HG02852 (cell line): ENCODE measurements at regions not wholly inside any gene's neighbourhood (a gene's known extent, or its start where the extent isn't known, plus 50 kb on each side); places are given as distances from the start of the nearest gene placed in this dataset.

Experiments used
- ATAC-seq: cut with Tn5 transposase; IDR thresholded peaks from one replicate; pipeline ENCODE4 v1.9.1; 2021; ENCODE audit warnings: mild to moderate bottlenecking, moderate library complexity; ENCODE audit not compliant: unreplicated experiment

DNA sequence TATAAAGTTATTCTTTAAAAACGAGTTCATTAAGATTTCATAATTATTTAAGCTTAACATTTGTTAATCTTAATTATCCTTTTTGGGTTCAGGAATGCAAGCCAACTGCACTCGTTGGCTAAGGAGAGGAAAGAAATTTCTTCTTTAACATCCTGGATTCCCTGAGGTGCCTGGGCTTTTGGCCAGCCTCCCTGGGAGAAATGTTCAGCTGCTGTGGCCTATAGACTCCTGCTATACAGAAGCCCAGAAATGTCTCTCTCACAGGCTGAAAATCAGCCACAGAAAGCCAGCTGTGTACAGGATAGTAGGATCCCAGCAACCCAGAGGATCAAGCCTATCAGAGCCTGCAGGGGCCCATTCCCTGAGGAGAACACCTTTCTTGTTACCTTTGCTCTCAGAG lies 430.3 kb downstream of the XIRP2 start:
- ATAC-seq = no peak

DNA sequence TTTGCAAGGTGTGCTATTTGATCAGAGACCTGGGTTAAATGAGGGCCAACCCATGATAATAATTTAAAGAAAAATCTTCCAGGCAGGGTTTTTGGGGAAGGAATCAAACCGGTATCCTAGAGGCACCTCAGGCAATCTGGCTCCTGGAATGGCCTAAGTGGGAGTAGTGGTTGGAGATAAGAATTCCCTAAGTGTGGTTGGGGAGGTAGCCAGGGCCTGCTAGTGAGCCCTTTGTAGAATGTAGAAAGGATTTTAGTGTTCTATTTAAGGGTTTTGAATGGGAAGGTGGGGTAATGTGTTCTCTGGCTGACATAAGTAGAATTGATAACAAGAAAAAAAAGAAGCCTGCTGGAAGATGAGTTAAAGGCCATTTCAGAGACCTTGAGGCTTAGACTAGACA lies 422.2 kb downstream of the XIRP2 start:
- no peak for ATAC-seq
